HFFc6 (cell line): ENCODE measurements at regions not wholly inside any gene's neighbourhood (a gene's known extent, or its start where the extent isn't known, plus 50 kb on each side); places are given as distances from the start of the nearest gene placed in this dataset.
A peak's percentile ranks its signal among the peaks of the same experiment; 100 is the strongest.

ENCODE experiments used
- DNase-seq: peaks from one replicate; pipeline ENCODE4 v3.0.0-alpha.2; 2018
- H3K27ac Mint-ChIP-seq: 2 replicates; pipeline ENCODE4 v1.8.0; 2020; ENCODE audit warnings: mild to moderate bottlenecking, mixed read lengths
- H3K27me3 Mint-ChIP-seq: 2 replicates; pipeline ENCODE4 v1.8.0; 2021; ENCODE audit warnings: mild to moderate bottlenecking, moderate library complexity, mixed read lengths; ENCODE audit not compliant: insufficient read depth
- H3K36me3 Mint-ChIP-seq: 2 replicates; pipeline ENCODE4 v1.8.0; 2021; ENCODE audit warnings: low read depth, mixed read lengths
- H3K4me1 Mint-ChIP-seq: 2 replicates; pipeline ENCODE4 v1.8.0; 2020; ENCODE audit warnings: low read depth, mixed read lengths
- H3K4me3 Mint-ChIP-seq: 2 replicates; pipeline ENCODE4 v1.8.0; 2020; ENCODE audit warnings: mild to moderate bottlenecking, moderate library complexity, mixed read lengths
- H3K9me3 Mint-ChIP-seq: 2 replicates; pipeline ENCODE4 v1.8.0; 2020; ENCODE audit warnings: mild to moderate bottlenecking, mixed read lengths
- TF ChIP-seq, protein P1 (sequence below): fragments of 200-600 bp; sonication (generic); IDR thresholded peaks from 2 replicates; pipeline ENCODE4 v1.5.0; 2021; ENCODE audit warnings: antibody characterized with exemption, mild to moderate bottlenecking

DNA sequence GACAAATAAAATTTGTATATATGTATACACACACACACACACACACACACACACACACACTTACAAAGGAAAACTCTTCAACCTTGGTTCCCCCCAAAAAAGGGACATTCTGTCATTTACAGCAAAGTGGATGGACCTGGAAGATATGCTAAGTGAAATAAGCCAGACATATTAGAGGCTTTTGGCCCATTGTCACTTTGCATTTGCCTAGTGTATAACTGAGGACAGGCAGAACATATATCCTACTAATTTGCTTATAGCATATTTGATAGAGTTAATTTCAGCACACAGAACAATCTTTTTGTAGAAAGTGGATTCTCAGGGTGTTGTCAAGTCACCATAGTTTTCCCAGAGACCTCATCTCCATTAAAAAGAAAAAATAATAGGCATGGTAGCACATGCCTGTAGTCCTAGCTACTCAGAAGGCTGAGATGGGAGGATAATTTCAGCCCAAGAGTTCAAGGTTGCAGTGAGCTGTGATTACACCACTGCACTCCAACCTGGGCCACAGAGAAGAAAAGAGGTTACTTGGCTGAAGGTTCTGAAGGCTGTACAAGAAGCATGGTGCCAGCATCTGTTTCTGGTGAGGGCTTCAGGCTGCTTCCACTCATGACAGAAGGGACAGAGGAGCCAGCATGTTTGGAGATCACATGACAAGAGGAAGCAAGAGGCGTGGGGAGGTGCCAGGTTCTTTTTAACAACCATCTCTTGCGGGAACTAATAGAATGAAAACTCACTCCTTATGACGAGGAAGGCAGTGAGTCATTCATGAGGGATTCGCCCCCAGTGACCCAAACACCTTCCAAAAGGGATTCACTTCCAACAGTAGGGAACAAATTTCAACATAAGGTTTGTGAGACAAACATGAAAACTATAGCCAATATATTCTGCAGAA, 135.6 kb downstream of the TMEM168 start:
- H3K27me3 Mint-ChIP-seq, result no peaks in the 10 kb centered on the region
- H3K9me3 Mint-ChIP-seq, result peaks cover 5% of the 10 kb centered on the region
- H3K4me3 Mint-ChIP-seq, result no peak overlapping the region
- TF ChIP-seq, protein P1, sequence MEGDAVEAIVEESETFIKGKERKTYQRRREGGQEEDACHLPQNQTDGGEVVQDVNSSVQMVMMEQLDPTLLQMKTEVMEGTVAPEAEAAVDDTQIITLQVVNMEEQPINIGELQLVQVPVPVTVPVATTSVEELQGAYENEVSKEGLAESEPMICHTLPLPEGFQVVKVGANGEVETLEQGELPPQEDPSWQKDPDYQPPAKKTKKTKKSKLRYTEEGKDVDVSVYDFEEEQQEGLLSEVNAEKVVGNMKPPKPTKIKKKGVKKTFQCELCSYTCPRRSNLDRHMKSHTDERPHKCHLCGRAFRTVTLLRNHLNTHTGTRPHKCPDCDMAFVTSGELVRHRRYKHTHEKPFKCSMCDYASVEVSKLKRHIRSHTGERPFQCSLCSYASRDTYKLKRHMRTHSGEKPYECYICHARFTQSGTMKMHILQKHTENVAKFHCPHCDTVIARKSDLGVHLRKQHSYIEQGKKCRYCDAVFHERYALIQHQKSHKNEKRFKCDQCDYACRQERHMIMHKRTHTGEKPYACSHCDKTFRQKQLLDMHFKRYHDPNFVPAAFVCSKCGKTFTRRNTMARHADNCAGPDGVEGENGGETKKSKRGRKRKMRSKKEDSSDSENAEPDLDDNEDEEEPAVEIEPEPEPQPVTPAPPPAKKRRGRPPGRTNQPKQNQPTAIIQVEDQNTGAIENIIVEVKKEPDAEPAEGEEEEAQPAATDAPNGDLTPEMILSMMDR, result no peak
- H3K36me3 Mint-ChIP-seq, result peaks cover under 1% of the 10 kb centered on the region; the same call in 1 of the 2 replicates
- DNase-seq, result no peak
- no peaks in the 10 kb centered on the region; the same call in 1 of the 2 replicates for H3K4me1 Mint-ChIP-seq
- no peak overlapping the region for H3K27ac Mint-ChIP-seq

DNA sequence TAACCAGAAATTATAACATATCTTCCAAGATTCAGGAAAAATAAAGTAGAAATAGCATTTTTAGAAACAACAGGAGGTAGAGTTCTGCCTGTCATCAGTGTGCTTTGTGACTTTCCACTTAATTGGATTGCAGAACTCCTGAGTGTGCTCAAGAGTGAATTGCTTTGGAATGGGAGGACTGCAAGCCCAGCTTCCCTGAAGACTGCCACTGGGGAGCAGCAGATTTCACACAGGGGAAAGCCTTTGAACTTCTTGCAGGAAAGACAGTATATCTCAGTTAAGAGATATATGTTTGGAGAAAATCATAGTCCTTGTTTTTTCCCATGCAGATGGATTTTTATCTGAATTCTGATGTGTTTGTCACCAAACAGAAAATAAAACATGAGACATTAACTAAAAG, 124.5 kb downstream of the TMEM168 start:
- TF ChIP-seq, protein P1, result peak; percentile 22; the same call in 1 of the 2 replicates
- Mint-ChIP-seq H3K9me3 (peaks cover 4% of the 10 kb centered on the region; the same call in 1 of the 2 replicates), H3K4me1 (no peaks in the 10 kb centered on the region), H3K36me3 (no peaks in the 10 kb centered on the region), H3K27me3 (peaks cover 2% of the 10 kb centered on the region), H3K4me3 (no peak overlapping the region), H3K27ac (no peak overlapping the region)
- DNase-seq, result no peak

DNA sequence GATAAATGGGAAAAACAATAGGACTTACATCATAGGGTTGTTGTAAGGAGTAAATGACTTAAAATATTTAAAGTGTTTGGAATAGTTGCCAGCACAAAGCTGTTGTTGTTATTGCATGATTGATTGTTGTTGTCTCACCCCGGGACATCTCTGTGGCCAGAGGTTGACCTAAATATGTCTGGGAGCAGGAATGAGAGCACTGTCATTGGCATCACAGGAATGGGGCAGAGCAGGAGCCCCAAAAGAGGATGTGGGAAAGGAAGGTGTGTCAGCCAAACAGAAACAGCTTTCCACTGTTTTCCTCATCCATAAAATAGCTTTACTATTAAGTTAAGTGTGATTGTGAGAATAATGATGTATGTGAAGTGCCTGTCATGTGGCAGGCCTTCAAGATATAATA, 121.6 kb downstream of the TMEM168 start:
- Mint-ChIP-seq H3K36me3 (no peaks in the 10 kb centered on the region), H3K9me3 (no peaks in the 10 kb centered on the region), H3K4me1 (no peaks in the 10 kb centered on the region), H3K27ac (no peak overlapping the region), H3K4me3 (no peak overlapping the region), H3K27me3 (peaks cover 2% of the 10 kb centered on the region; the same call in 1 of the 2 replicates)
- DNase-seq, result no peak
- TF ChIP-seq, protein P1, result no peak

GRCh38 chr7:112669306-112669705, 120.9 kb downstream of the TMEM168 start:
- Mint-ChIP-seq H3K27ac (no peak overlapping the region), H3K4me1 (no peaks in the 10 kb centered on the region), H3K9me3 (no peaks in the 10 kb centered on the region), H3K27me3 (peaks cover 2% of the 10 kb centered on the region; the same call in 1 of the 2 replicates), H3K36me3 (no peaks in the 10 kb centered on the region), H3K4me3 (no peak overlapping the region)
- DNase-seq, result no peak
- TF ChIP-seq, protein P1, result no peak

- no peak for DNase-seq
- Mint-ChIP-seq H3K36me3 (no peaks in the 10 kb centered on the region), H3K9me3 (no peaks in the 10 kb centered on the region), H3K27me3 (peaks cover 2% of the 10 kb centered on the region; the same call in 1 of the 2 replicates), H3K4me3 (no peak overlapping the region), H3K4me1 (no peaks in the 10 kb centered on the region), H3K27ac (no peak overlapping the region)
- TF ChIP-seq, protein P1, result no peak
Measured at GRCh38 chr7:112670193-112670592, 120.0 kb downstream of the TMEM168 start.
